Epithelial cell of esophagus (primary cell): ENCODE measurements at regions not wholly inside any gene's neighbourhood (a gene's known extent, or its start where the extent isn't known, plus 50 kb on each side); places are given as distances from the start of the nearest gene placed in this dataset.
A peak's percentile ranks its signal among the peaks of the same experiment; 100 is the strongest.

ENCODE experiments used
- DNase-seq: peaks from one replicate; pipeline ENCODE4 v3.0.0; 2010; ENCODE audit warnings: low read depth
- H3K4me3 ChIP-seq: 2 replicates; pipeline ENCODE4 v1.5.1; 2011; ENCODE audit warnings: mild to moderate bottlenecking, low read length, control low read depth
- TF ChIP-seq, protein P1 (sequence below): IDR thresholded peaks from 2 replicates; pipeline ENCODE4 v1.5.1; 2011; ENCODE audit warnings: low read depth, mild to moderate bottlenecking, low read length, control low read depth, inconsistent platforms; ENCODE audit not compliant: insufficient read depth; ENCODE audit errors: missing control alignments

DNA sequence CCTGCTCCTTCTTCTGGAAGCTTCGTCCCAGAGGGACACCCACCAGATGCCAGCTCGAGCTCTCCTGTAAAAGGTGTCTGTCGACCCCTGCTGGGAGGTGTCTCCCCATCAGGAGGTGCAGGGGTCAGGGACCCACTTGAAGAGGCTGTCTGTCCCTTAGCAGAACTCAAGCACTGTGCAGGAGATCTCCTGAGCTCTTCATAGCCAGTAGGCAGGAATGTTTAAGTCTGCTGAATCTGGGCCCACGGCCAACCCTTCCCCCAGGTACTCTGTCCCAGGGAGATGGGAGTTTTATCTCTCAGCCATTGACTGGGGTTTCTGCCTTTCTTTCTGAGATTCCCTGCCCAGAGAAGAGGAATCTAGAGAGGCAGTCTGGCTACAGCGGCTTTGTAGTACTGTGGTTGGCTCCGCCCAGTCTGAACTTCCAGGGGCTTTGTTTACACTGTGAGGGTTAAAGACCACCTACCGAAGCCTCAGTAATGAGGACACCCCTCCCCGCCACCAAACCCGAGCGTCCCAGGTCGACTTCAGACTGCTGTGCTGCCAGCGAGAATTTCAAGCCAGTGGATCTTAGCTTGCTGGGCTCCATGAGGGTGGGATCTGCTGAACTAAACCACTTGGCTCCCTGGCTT lies 1383.0 kb upstream of the TENM3 start:
- TF ChIP-seq, protein P1, sequence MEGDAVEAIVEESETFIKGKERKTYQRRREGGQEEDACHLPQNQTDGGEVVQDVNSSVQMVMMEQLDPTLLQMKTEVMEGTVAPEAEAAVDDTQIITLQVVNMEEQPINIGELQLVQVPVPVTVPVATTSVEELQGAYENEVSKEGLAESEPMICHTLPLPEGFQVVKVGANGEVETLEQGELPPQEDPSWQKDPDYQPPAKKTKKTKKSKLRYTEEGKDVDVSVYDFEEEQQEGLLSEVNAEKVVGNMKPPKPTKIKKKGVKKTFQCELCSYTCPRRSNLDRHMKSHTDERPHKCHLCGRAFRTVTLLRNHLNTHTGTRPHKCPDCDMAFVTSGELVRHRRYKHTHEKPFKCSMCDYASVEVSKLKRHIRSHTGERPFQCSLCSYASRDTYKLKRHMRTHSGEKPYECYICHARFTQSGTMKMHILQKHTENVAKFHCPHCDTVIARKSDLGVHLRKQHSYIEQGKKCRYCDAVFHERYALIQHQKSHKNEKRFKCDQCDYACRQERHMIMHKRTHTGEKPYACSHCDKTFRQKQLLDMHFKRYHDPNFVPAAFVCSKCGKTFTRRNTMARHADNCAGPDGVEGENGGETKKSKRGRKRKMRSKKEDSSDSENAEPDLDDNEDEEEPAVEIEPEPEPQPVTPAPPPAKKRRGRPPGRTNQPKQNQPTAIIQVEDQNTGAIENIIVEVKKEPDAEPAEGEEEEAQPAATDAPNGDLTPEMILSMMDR: no peak
- DNase-seq: no peak
- no peak overlapping the region for H3K4me3 ChIP-seq

DNA sequence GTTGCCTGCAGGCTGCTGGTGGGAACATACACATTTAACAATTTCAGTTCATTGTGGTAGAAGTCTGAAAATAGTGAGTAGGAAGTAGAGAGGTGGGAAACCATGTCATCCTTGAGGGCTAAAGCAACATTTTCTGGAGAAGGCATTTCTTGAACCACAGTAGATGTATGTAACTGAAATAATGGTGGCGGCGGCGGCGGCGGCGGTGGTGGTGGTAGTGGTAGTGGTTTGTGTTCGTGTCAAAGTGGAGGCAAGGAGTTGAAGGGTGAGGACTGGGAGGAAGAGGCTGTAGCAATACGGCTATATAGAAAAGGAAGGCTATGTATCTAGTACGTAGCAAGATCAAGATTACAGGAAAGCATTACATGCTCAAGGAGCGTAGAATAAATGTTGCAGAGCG lies 1381.6 kb upstream of the TENM3 start:
- H3K4me3 ChIP-seq: no peak overlapping the region
- TF ChIP-seq, protein P1: no peak
- DNase-seq: no peak

DNA sequence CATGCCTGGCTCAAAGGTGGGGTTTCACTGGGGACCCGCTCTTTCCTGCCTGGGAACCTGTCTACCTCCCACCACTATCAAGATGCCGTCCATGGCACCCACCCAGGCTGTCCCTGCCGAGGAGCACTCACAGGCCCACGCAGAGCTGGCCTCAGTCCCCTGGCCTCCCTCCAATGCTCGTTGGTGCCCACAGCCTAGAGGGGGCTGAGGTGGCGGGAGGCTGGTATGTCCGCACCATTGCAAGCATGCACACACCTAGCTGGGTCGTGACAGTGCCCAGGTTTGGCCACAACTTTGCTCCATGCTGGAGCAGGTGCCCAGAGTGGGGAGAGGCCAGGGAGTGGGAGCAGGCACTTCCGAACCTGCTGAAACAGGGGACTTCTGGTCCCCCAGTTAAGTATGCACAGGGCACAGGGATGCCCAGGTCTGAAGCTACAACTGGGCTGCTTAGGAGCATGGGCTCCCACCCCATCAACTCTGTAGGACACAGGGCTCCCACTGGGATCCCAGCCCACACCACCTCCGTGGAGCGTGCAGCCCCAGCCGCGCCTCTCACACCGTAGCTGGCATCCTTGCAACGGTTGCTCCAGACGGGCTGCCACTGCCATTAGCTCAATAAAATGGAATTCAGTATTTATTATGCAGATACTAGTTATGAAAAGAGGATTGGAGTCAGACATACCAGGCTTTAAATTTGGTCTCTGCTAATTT lies 1376.1 kb upstream of the TENM3 start:
- no peak overlapping the region for H3K4me3 ChIP-seq
- TF ChIP-seq, protein P1: no peak
- no peak for DNase-seq

DNA sequence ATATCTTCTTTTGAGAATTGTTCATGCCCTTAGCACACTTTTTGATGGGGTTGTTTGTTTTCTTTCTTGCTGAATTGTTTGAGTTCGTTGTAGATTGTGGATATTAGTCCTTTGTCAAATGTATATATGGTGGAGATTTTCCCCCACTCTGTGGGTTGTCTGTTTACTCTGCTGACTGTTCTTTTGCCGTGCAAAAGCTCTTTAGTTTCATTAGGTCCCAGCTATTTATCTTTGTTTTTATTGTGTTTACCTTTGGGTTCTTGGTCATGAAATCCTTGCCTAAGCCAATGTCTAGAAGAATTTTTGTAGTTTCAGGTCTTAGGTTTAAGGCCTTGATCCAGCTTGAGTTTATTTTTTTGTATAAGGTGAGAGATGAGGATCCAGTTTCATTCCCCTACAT lies 1372.6 kb upstream of the TENM3 start:
- H3K4me3 ChIP-seq: no peak overlapping the region
- DNase-seq: no peak
- TF ChIP-seq, protein P1: no peak

DNA sequence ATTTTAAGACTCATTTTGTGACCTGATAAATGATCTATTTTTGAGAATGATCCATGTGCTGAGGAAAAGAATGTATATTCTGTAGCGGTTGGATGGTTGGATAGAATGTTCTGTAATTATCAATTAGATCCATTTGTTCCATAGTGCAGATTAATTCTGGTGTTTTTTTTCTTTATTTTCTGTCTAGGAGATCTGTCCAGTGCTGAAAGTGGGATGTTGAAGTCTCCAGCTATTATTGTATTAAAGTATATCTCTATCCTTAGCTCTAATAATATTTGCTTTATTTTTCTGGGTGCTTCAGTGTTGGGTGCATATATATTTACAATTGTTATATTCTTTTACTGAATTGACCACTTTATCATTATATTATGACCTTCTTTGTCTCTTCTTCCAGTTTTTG lies 1344.9 kb upstream of the TENM3 start:
- DNase-seq: no peak
- TF ChIP-seq, protein P1: no peak
- H3K4me3 ChIP-seq: no peak overlapping the region

DNA sequence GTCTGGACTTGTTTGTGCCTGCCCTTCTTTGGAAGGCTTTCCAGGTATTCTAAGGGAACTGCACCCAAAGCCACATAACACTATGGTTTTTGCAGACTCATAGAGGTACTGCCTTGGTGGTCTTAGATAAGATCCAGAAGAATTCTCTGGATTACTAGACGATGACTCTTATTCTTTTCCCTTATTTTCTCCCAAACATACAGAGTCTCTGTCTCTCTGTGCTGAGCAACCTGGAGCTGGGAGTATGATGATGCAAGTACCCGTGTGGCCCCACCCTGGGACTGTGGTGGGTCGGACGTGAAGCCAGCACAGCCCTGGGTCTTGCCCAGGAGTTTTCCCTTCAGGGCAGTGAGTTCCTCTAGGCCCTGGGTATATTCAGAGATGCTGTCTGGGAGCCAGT lies 1342.4 kb upstream of the TENM3 start:
- peak; percentile 72 for DNase-seq
- no peak overlapping the region for H3K4me3 ChIP-seq
- TF ChIP-seq, protein P1: no peak

DNA sequence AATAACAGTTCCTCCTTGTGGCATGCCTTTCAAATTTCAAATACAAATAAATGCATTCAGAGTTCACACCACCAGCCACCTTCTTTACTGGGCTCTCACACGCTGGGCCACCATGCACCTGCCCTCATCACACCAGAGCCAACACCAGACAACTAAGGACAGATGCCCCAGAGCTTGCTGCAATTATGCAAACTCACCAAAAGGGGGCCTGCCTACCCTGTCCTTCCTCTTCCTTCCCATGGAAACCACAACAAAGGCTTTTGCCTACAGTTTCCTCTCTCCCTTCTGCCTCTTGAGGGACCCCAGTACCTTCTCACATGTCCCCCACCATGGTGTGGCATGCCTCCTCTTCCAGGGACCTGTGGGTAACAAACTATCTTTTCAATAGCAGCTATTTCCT lies 1333.9 kb upstream of the TENM3 start:
- peak; percentile 64 for DNase-seq
- no peak overlapping the region for H3K4me3 ChIP-seq
- TF ChIP-seq, protein P1: peak; percentile 66
